Hepatocyte (in vitro differentiated cells): ENCODE measurements at regions not wholly inside any gene's neighbourhood (a gene's known extent, or its start where the extent isn't known, plus 50 kb on each side); places are given as distances from the start of the nearest gene placed in this dataset.

Experiments used
- DNase-seq: peaks from one replicate; pipeline ENCODE4 v3.0.0-alpha.2; 2016; ENCODE audit warnings: low spot score
- H2AFZ ChIP-seq: fragments of 200-600 bp; sonication (generic); 2 replicates; pipeline ENCODE4 v1.6.0; 2016; ENCODE audit warnings: antibody characterized with exemption, mild to moderate bottlenecking
- H3K27ac ChIP-seq: fragments of 200-600 bp; sonication (generic); 2 replicates; pipeline ENCODE4 v1.5.1; 2016; ENCODE audit warnings: mild to moderate bottlenecking
- H3K27me3 ChIP-seq: fragments of 200-600 bp; sonication (generic); 2 replicates; pipeline ENCODE4 v1.6.1; 2016
- H3K36me3 ChIP-seq: fragments of 200-600 bp; sonication (generic); replicated peaks from 2 replicates; pipeline ENCODE4 v1.5.1; 2016; ENCODE audit warnings: low read depth; ENCODE audit not compliant: insufficient read depth
- H3K4me1 ChIP-seq: fragments of 200-600 bp; sonication (generic); 2 replicates; pipeline ENCODE4 v1.5.1; 2016; ENCODE audit warnings: mild to moderate bottlenecking, moderate library complexity; ENCODE audit not compliant: insufficient read depth
- H3K4me2 ChIP-seq: fragments of 200-600 bp; sonication (generic); 2 replicates; pipeline ENCODE4 v1.6.0; 2016
- H3K4me3 ChIP-seq: fragments of 200-600 bp; sonication (generic); 2 replicates; pipeline ENCODE4 v1.5.1; 2016; ENCODE audit warnings: mild to moderate bottlenecking
- H3K79me2 ChIP-seq: fragments of 200-600 bp; sonication (generic); 2 replicates; pipeline ENCODE4 v1.6.0; 2017; ENCODE audit warnings: mild to moderate bottlenecking
- H3K9me2 ChIP-seq: fragments of 200-600 bp; sonication (generic); replicated peaks from 2 replicates; pipeline ENCODE4 v1.6.0; 2017; ENCODE audit warnings: mild to moderate bottlenecking; ENCODE audit not compliant: insufficient read depth
- H3K9me3 ChIP-seq: fragments of 200-600 bp; sonication (generic); 2 replicates; pipeline ENCODE4 v1.5.1; 2016; ENCODE audit warnings: low read depth, mild to moderate bottlenecking
- H4K20me1 ChIP-seq: fragments of 200-600 bp; sonication (generic); 2 replicates; pipeline ENCODE4 v1.6.0; 2016; ENCODE audit warnings: mild to moderate bottlenecking; ENCODE audit not compliant: insufficient read depth, poor library complexity, severe bottlenecking
- CTCF ChIP-seq: fragments of 200-600 bp; sonication (generic); IDR thresholded peaks from 2 replicates; pipeline ENCODE4 v1.5.1; 2016; ENCODE audit warnings: antibody characterized with exemption, mild to moderate bottlenecking; ENCODE audit not compliant: poor library complexity
- EZH2 ChIP-seq: fragments of 200-600 bp; sonication (generic); IDR thresholded peaks from 2 replicates; pipeline ENCODE4 v1.6.1; 2016; ENCODE audit warnings: antibody characterized with exemption, mild to moderate bottlenecking, borderline replicate concordance
- EZH2phosphoT487 ChIP-seq: fragments of 200-600 bp; sonication (generic); IDR thresholded peaks from one replicate; pipeline ENCODE4 v1.6.1; 2018; ENCODE audit warnings: antibody characterized with exemption, mild to moderate bottlenecking, low read depth, moderate library complexity; ENCODE audit not compliant: unreplicated experiment, severe bottlenecking
- WGBS: methylation state at CpG from one replicate; pipeline ENCODE4 v1.1.6; 2016; ENCODE audit warnings: low lambda C conversion rate; ENCODE audit errors: missing lambda C conversion rate; 5-methylcytosine and 5-hydroxymethylcytosine counted together

- no peak overlapping the region for H2AFZ ChIP-seq
- no peaks in the 10 kb centered on the region for H3K27me3 ChIP-seq
- no peak for TF ChIP-seq EZH2
- no peak for TF ChIP-seq EZH2phosphoT487
- TF ChIP-seq CTCF: no peak
- no peak for DNase-seq
- no peak overlapping the region for H3K27ac ChIP-seq
- no peak overlapping the region for H3K4me2 ChIP-seq
- H3K9me2 ChIP-seq: no peaks in the 10 kb centered on the region
- H3K4me1 ChIP-seq: no peaks in the 10 kb centered on the region
- H4K20me1 ChIP-seq: no peaks in the 10 kb centered on the region
- H3K4me3 ChIP-seq: no peak overlapping the region
- no peaks in the 10 kb centered on the region for H3K36me3 ChIP-seq
- H3K9me3 ChIP-seq: no peaks in the 10 kb centered on the region
- no peaks in the 10 kb centered on the region for H3K79me2 ChIP-seq
Observed at GRCh38 chr3:29189328-29189727, 91.5 kb upstream of the RBMS3 start.

- Histone ChIP-seq H3K9me3 (no peaks in the 10 kb centered on the region), H3K4me1 (no peaks in the 10 kb centered on the region), H4K20me1 (no peaks in the 10 kb centered on the region), H3K4me3 (no peak overlapping the region), H2AFZ (no peak overlapping the region), H3K27me3 (no peaks in the 10 kb centered on the region), H3K4me2 (no peak overlapping the region), H3K79me2 (no peaks in the 10 kb centered on the region), H3K9me2 (no peaks in the 10 kb centered on the region), H3K36me3 (no peaks in the 10 kb centered on the region), H3K27ac (no peak overlapping the region)
- no peak for TF ChIP-seq EZH2phosphoT487
- DNase-seq: no peak
- 96% methylated on average over 1 of the region's 1 CpG for WGBS
Observed at GRCh38 chr3:29194139-29194538, 86.7 kb upstream of the RBMS3 start.

- Histone ChIP-seq H3K9me3 (no peaks in the 10 kb centered on the region), H3K36me3 (no peaks in the 10 kb centered on the region), H4K20me1 (no peaks in the 10 kb centered on the region), H3K9me2 (no peaks in the 10 kb centered on the region), H3K27ac (no peak overlapping the region), H3K4me3 (no peak overlapping the region), H3K4me1 (no peaks in the 10 kb centered on the region), H3K27me3 (no peaks in the 10 kb centered on the region), H2AFZ (no peak overlapping the region), H3K79me2 (no peaks in the 10 kb centered on the region), H3K4me2 (no peak overlapping the region)
- no peak for DNase-seq
- 31% methylated on average over 3 of the region's 3 CpGs for WGBS
- TF ChIP-seq CTCF: no peak
- TF ChIP-seq EZH2phosphoT487: no peak
- TF ChIP-seq EZH2: no peak
Observed at GRCh38 chr3:29195056-29195455, 85.8 kb upstream of the RBMS3 start.

- Histone ChIP-seq H3K9me3 (no peaks in the 10 kb centered on the region), H3K79me2 (no peaks in the 10 kb centered on the region), H3K4me2 (no peak overlapping the region), H3K4me1 (no peaks in the 10 kb centered on the region), H3K27ac (no peak overlapping the region), H3K4me3 (no peak overlapping the region), H4K20me1 (no peaks in the 10 kb centered on the region), H3K36me3 (no peaks in the 10 kb centered on the region), H3K27me3 (no peaks in the 10 kb centered on the region), H2AFZ (no peak overlapping the region), H3K9me2 (no peaks in the 10 kb centered on the region)
- no peak for DNase-seq
- no peak for TF ChIP-seq CTCF
- no peak for TF ChIP-seq EZH2phosphoT487
- TF ChIP-seq EZH2: no peak
- WGBS: 79% methylated on average over 1 of the region's 1 CpG
Observed at GRCh38 chr3:29201604-29202003, 79.3 kb upstream of the RBMS3 start.
